ENCODE measurements at regions not wholly inside any gene's neighbourhood (a gene's known extent, or its start where the extent isn't known, plus 50 kb on each side); places are given as distances from the start of the nearest gene placed in this dataset.

DNA sequence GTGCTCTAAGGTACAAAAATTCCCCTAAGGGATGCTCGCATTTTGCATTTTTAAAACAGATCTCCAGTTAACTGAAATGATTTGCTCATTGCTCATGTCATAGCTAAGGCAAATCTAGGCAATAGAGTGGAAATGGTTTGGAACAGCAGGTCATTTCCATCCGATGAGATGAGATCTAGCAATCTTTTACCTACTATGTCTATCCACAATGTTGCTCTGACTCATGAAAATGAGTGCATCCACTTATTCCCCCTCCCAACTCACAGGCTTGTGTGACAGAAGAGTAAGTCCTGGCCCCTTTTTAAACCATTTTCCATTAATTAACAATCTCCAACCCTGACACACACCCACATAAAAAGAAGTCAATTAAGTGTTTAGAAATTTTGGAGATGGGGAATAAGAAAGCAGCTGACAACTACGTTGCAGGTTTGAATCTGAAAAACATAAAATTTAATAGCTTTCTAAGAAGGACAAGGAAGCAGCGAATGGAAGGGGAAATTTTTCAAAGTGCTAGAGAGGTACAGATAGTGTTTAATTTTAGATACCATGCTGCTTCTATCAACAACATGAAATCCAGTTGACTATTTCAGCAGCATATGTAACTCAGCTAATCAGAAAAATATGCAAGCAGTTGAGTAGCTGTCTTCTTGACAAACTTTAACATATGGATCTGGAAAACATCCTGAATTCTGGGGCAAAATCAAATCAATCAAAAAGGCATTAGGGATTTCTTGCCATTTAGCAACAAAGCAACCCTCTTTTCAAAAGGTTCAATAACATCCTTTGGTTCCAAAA lies 112.0 kb downstream of the TMCO5A start:
- no peak for DNase-seq (ENCODE audit: low read depth)

DNA sequence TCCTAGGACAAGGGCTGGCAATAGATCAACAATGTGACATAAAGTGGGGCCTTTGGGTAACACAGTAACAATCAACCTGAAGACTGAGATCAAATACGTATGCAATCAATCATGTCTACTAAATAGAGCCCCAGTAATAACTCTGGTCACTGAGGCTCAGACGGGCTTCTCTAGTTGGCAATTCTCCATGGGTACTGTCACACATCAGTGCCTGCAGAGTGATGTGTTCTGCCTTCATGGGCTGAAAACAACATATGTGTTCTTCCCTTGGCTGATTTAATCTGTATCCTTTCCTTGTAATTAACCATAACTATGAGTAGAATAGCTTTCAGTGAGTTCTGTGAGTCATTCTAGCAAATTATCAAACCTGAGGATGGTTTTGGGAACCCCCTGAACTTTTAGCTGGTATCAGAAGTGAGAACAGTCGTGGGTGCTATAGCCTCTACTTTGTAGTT lies 113.6 kb downstream of the TMCO5A start:
- DNase-seq (ENCODE audit: low read depth) = no peak

DNA sequence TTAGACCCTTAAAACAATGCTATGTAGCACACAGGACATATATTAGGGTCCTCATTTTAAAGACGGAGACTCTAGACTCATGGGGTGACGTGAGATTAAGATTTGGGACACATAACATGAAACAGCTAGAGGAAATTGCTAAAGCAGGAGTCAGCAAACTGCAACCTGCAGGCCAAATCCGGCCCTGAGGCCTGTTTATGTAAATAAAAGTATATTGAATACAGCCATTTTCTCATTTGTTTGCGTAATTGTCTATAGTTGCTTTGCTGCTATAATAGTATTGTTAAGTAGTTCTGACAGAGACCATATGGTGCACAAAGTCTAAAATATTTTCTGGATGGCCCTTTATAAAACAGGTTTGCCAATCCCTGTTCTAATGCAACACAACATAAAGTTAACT lies 115.5 kb downstream of the TMCO5A start:
- no peak for DNase-seq (ENCODE audit: low read depth)

DNA sequence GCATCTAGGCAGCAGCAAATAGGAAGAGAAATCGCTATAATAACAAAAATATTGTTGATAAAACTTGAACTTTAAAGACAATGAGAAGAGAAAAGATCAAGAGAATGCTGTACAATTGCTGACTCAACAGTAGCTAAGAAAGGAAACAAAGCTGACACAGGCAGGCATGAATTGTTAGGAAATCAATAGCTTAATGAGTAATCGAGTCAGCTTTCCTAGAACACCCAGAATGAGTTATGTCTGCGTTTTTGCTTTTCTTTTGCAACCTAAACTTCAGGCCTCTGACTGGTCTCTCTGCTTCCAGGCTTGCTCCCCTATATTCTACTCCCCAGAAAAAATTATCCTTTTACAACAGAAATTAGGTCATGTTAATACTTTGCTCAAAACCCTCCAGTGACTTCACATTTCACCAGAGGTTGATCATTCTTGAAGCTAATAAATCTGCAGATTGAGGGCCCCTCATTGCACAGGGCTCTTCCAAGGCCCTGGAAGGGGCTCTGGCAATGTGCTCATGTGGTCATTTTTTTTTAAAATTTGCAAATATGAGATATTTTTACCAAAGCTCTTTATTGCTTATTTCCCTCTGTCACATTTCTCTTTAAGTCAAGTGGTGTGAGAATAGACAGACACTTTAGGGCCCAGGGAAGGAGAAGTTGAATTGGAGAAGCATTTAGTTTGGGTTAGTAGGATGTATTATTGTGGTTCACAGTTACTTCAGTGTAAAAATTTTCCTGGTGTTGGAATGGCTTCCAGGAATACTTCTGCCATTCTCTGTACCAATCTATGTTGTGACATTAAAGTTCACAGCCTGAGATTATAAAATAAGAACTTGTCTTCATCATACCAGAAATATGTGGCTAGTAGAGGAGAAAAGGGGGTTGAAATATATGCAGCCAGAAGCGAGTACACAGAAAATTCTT lies 116.3 kb downstream of the TMCO5A start:
- peak; percentile 52 for DNase-seq (ENCODE audit: low read depth)

DNA sequence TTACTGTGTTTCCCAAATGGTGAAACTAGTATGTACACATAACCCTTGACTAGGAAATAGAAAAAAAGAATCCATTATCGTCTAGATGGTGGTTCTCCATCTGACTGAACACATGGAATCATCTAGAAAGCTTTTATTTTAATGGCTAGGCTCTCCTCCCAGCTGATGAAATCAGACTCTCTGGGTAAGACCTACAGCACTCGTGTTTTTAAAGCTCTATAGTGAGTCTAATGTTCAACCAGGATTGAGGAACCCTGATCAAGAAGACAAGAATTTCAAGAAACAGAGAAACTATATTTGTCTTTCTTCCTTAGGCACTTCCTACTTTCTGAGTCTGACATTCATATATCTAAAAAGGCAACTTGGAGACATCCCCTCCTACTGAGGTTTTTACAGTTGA lies 118.8 kb downstream of the TMCO5A start:
- no peak for DNase-seq (ENCODE audit: low read depth)

DNA sequence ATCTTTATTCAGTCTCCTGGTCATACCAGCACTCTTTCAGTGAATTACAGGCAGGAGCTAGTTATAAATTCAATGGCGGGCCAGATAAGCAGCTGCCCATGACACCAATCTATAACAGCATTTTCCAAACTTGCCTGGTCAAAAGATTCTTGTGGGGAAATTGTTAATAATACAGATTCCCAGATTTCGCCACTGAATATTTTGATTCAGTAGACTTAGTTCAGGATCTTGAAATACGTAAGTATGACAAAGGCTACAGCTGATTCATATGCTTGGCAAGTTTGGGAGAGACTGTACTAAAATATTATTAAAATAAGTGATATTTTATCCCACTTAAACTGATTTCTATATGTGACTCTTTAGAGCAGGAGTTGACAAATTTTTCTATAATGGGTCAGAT lies 119.3 kb downstream of the TMCO5A start:
- DNase-seq (ENCODE audit: low read depth) = no peak

DNA sequence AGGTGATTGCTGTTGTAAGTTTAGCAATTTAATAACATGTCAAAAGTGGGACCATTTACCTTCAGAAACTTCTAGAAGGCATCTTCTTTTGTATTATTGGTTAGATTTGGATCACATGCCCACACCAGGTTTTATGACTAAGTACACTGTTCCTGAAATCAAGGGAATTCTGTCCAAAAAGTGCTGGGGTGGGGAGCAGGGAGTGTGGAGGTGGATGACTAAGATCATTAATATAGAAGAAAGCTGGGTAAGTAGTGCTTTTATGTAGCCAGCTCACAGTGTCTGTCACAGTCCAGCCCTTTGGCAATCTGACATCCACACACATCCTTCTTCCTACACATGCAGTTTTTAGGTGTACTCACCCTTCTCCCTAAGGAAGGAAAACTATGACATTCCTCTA lies 120.0 kb downstream of the TMCO5A start:
- DNase-seq (ENCODE audit: low read depth) = peak; percentile 60

DNA sequence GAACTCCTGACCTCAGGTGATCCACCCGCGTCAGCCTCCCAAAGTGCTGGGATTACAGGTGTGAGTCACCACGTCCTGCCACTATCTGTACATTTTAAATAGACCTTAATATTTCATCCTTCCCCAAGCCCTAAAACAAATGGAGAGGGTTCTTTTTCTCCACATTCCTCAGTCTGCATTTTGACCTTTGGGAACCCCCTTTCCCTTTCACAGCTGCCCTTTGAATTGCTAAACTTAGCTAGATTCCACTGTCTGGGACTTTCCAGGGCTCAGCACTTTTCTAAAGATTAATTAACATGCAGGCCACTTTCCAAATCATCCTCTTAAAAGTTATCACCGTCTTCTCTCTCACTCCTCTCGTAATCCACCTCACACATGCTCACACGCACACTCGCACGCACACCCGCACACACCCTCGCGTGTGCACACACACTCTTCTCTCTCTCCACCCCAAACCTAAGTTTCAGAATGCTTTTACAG lies 124.2 kb downstream of the TMCO5A start:
- no peak for DNase-seq (ENCODE audit: low read depth)

DNA sequence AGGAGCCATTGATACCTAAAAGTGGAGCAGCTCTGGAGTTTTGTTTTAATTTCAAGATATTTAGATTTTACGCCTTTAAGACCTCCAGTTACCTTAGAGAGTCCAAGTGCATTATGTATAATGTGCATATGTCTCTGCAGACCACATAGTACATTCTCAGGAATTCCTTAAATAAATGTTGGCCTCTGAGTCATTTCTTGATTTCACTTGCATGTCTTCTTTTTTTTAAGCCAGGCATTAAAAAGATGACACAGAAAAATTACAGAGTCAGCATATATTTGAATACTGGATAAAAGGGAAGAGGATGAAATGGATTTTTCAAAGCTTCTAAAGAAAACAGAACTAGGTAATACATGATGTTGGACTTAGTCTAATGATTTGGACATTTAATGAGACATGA lies 125.2 kb downstream of the TMCO5A start:
- DNase-seq (ENCODE audit: low read depth) = peak; percentile 50

DNA sequence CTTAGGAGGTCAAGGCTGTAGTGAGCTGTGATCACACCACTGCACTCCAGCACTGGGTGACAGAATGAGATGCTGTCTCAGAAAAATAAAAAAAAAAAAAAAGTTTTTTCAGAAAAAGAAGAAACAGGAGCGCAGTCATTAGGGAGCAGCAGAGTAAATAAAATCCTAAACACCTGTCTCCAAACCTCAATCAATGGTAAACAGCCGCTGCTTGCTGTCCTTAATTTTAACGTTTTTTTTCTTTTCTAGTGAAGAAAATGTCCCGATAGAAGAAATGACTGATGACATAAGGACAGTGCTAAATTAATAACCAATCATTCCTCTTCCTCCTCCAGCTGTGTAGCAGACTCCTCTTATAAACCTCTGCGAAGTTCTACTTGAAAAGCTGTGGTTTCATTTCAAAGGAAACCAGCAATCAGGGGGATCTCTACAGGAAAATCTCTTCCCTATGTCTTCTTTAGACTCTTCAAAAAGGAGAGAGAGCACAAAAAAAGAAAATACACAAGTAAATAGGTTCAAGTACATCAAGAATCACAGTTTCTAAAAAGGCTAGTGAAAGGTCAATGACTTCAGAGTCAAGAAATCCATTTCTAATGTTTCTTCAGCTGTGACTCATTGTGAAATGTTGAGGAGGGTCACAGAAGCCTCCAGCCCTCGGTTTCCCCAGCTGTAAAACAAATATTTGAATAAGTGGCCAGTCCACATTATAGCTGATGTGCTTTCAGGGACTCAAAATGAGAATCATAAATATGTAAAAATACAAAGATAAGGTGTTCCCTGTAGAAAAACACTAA lies 127.6 kb downstream of the TMCO5A start:
- DNase-seq (ENCODE audit: low read depth) = no peak

DNA sequence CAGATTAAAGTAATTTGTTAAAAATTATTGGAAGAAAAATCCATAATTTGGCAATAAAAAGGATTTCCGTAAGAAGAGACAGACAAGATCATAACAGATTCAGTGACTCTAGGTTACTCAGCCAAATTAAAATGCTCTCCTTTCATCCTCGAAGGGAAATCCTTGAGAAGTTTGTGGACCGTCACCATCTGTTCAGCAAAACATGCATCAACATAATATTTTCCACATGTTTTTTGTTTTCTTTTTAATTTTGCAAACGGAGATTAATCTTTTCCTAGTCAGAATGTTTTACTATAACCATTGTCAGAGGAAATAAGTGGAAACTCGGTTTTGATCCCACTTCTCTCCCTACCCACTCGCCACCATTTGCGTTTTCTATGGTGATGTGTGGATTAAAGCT lies 128.3 kb downstream of the TMCO5A start:
- no peak for DNase-seq (ENCODE audit: low read depth)

DNA sequence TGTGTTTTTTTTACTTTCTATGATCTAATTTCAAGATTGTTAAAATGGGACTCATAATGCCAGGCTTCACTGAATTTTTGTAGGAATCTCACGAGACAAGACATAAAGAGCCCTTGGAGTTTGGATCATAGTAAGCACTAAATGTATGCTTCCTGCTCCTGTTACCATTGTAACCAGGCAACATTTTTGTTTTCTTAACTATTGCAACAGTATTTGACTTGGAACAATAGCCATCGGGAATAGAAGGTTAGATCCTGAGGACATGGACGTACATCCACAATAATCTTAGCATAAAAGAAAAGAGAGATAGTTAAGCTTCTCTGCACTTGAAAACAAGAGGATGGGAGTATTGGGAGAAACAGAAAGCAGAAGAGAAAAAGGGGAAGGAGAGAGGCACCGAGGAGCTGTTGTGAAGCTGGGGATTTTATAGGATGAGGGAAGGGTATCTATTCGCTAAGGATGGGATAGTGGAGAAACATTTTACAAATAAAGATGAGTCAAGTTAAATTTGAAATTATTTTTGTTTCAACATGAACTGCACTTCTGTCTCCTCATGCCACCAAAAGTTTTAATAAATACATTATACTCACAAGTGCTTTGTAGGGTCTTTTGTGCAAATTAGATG lies 131.4 kb downstream of the TMCO5A start:
- DNase-seq (ENCODE audit: low read depth) = no peak

DNA sequence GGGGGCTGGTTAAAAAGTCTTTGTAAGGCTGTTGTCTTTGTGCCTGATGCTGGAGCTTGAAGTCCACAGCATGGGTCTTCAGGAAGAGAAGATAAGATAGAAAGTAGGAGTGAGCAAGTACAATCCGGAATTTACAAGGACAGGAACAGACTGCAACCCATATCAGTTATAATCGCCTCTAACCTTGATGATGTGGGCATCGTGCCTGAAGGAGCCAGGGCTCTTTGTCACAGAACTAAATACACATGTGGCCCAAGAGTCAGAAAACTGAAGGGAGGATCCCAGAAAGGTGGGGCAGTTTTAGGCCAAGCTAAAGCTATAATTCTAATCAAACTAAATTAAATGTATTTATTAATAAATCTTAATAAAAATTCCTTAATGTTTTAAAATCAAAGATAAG lies 132.2 kb downstream of the TMCO5A start:
- DNase-seq (ENCODE audit: low read depth) = no peak

DNA sequence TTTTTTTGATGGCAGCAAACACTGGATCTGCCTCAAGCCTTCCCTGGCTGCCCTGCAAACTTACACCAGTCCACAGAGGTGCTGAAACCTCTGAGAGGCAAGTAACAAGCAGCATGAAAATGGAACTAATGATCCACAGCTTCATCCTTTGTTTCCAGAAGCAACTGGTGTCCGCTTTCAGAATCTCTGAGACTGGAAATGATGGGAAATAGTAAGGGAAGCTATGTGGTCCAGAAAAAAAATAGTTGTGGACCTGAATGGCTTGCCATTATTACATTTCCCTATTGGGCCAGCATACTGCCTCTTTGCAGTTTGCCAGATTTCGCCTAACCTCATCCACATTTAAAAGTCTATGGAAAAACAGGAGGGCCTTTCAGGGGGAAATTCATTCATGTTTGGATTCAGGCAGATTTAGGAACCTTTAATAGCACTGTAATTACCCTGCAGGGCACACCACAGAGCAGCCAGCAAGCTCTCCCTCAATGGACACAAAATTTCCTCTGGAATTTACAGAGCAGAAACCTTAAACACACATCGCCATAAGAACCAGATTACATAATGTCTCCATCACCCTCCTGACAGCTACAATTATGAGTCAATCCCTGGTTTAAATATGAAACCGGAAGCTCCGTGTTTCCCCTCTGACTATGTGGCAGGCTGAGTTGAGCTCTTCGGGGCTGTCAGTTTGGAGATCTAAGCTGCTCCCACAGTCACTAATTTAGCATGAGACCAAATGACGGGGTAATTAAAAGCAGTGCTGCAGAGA lies 134.4 kb downstream of the TMCO5A start:
- peak; percentile 81 for DNase-seq (ENCODE audit: low read depth)

DNA sequence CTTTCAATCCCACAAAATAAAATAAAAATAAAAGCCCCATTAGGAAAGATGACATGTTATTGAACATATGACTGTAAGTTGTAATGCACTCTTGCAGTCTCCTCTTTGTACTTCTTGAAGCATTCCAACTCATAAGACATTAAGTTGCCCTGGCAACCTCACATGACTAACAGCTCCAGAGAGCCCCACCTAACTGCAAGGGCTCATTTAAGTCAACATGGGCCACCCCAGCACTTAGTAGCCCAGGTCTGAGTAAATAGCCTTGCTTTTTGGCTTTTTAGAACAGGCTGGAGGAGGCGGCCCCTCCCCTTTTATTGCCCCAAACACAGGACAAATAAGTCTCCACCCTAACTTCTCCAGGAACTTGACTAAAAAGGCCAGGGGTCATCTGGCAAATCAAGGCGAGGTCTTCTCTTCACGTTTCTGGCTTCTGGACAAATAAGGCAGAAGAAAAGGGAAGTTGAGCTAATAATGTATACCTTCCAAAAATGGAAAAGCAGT lies 135.1 kb downstream of the TMCO5A start:
- DNase-seq (ENCODE audit: low read depth) = peak; percentile 83

DNA sequence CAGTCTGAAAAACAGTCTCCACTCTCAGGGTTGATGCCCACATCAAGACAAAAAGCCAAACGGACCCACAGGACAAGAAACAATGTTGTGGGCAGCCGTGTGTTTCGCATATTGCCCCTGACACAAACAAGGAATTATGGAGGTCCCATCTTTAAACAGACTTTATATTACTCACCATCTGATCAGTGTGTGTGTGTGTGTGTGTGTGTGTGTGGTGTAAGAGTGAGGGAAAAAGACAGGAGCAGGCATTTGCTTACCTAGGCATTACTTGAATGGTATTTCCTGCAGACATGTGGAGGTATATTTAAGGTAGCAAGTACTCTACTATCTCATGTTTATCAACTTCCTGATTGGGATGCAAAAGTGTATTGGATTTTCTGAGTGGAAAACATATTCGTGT lies 136.3 kb downstream of the TMCO5A start:
- no peak for DNase-seq (ENCODE audit: low read depth)

DNA sequence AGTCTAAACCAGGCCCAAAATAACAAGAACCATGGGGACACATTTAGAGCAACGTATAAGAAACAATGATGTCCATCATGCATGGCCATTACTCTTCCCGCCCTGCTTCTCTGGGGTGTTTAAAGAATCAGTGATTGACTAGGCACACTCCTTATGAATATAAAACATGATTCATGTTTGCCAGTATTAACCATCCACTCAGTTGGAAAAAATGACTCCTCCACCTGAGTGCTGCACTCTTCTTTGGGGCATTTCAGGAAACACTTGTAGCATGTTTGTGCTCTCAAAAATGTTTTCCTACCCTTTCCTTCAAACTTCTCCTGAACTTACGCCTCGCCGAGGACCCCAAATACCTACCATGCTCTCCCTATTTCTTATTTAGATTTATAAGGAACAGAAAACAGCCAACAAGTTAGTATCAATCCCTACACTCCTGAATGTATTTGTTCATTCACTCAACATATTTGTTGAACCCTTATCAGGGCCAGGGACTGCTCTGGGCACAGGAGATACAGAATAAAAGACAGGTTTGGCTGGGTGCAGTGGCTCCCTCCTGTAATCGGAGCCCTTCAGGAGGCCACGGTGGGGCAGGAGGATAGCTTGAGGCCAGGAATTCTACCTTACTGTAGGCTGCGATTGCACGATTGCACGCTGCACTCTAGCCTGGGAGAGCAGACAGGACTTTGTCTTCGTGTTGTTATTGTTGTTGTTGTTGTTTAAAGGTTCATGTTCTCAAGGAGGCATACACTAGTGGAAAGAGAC lies 137.0 kb downstream of the TMCO5A start:
- no peak for DNase-seq (ENCODE audit: low read depth)

DNA sequence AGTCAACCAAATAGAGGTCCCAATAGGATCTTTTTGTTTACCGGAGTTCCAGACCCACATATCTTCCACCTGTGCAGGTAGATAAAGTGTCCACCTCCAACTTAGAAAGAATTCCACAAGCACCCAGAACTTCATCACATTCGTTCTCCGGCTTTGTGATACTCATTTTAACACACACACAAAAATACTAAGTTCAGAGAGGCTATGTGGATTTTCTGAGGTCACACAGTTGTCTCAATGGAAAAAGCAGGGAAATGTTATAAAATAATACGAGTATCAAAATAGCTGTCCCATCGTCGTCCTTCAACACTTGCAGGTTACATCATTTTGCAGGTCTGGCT lies 137.5 kb downstream of the TMCO5A start:
- DNase-seq (ENCODE audit: low read depth) = no peak
